Ascending aorta (tissue), 2 donors: ENCODE measurements at regions not wholly inside any gene's neighbourhood (a gene's known extent, or its start where the extent isn't known, plus 50 kb on each side); places are given as distances from the start of the nearest gene placed in this dataset.

ENCODE experiments used
- DNase-seq, 2 donors: peaks; one replicate each; pipeline ENCODE4 v3.0.0-alpha.2; 2019; ENCODE audit warnings: low spot score in 2 of 2
- H3K27ac ChIP-seq, 2 donors: fragments of 200-600 bp; sonication (generic); one replicate each; pipeline ENCODE4 v1.5.1; 2016 to 2017; ENCODE audit warnings: mild to moderate bottlenecking in 1 of 2
- H3K27me3 ChIP-seq: fragments of 200-600 bp; sonication (generic); one replicate; pipeline ENCODE4 v1.5.1; 2017
- H3K36me3 ChIP-seq, 2 donors: fragments of 200-600 bp; sonication (generic); one replicate each; pipeline ENCODE4 v1.5.1; 2016
- H3K4me1 ChIP-seq, 2 donors: fragments of 200-600 bp; sonication (generic); one replicate each; pipeline ENCODE4 v1.5.1; 2016 to 2017; ENCODE audit warnings: mild to moderate bottlenecking in 1 of 2
- H3K4me3 ChIP-seq, 2 donors: fragments of 200-600 bp; sonication (generic); one replicate each; pipeline ENCODE4 v1.5.1; 2016 to 2017; ENCODE audit warnings: mild to moderate bottlenecking in 1 of 2
- H3K9me3 ChIP-seq, 2 donors: fragments of 200-600 bp; sonication (generic); one replicate each; pipeline ENCODE4 v1.5.1; 2016
- intact Hi-C: fragments of 100-400 bp; cut with DNase I; formaldehyde crosslinking; loops from one replicate; pipeline ENCODE4 v1.15.1; 2023
- TF ChIP-seq, protein P1 (sequence below), 3 experiments: fragments of 200-600 bp in 2 of 3; fragments of 450-650 bp in 1 of 3; sonication (generic) in 2 of 3; IDR thresholded peaks; one replicate each; pipeline ENCODE4 v1.5.1; 2016 to 2019; ENCODE audit warnings: antibody characterized with exemption in 3 of 3, mild to moderate bottlenecking in 1 of 3, moderate library complexity in 1 of 3

DNA sequence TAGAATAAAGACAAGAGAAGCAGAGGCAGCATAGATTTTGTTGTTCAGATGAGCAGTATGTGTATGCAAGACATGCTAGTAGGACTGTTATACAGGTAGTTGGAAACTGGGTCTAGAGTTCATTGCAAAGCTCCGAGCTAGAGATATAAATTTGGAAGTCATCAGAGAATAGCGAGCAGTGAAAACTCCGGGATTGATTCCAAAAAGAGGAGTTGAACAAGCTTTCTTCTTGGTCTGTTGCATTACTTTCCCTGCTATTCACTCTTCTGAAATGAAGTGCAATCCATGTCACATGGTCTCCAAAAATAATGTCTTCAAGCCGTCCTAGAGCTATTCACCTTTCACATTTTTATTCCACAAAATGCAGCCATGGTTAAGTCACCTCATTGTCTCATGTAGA is 67.9 kb upstream of the ZNF462 start:
- no peak overlapping the region for H3K4me3 ChIP-seq
- no peak for DNase-seq
- intact Hi-C loops = no loop called here
- H3K27me3 ChIP-seq = no peaks in the 10 kb centered on the region
- no peaks in the 10 kb centered on the region for H3K36me3 ChIP-seq
- no peaks in the 10 kb centered on the region for H3K4me1 ChIP-seq
- no peaks in the 10 kb centered on the region for H3K9me3 ChIP-seq
- no peak overlapping the region for H3K27ac ChIP-seq
- TF ChIP-seq, protein P1, sequence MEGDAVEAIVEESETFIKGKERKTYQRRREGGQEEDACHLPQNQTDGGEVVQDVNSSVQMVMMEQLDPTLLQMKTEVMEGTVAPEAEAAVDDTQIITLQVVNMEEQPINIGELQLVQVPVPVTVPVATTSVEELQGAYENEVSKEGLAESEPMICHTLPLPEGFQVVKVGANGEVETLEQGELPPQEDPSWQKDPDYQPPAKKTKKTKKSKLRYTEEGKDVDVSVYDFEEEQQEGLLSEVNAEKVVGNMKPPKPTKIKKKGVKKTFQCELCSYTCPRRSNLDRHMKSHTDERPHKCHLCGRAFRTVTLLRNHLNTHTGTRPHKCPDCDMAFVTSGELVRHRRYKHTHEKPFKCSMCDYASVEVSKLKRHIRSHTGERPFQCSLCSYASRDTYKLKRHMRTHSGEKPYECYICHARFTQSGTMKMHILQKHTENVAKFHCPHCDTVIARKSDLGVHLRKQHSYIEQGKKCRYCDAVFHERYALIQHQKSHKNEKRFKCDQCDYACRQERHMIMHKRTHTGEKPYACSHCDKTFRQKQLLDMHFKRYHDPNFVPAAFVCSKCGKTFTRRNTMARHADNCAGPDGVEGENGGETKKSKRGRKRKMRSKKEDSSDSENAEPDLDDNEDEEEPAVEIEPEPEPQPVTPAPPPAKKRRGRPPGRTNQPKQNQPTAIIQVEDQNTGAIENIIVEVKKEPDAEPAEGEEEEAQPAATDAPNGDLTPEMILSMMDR (IDR thresholded peaks at IDR 0.05) = no peak

DNA sequence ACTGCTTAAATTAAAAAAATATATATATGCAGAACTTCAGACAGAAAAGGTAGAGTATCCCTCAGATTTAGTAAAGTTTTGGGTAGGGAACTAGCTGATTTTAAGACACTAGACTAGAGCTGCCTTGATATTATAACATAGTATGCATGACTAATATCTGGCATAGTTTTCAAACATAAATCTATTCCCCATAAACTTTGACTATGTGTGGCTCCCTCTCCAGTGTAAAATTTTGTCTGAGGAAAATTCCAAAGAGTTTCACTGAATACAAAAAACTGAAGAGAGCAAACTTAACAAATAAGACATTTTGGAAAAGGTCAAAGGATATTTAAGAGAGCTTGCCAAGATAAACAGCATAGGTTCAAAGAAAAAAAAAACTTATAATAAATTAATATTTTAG is 66.2 kb upstream of the ZNF462 start:
- DNase-seq = no peak
- TF ChIP-seq, protein P1 (IDR thresholded peaks at IDR 0.05) = no peak
- Histone ChIP-seq H3K27me3 (no peaks in the 10 kb centered on the region), H3K27ac (no peak overlapping the region), H3K36me3 (no peaks in the 10 kb centered on the region), H3K4me3 (no peak overlapping the region), H3K4me1 (no peaks in the 10 kb centered on the region), H3K9me3 (no peaks in the 10 kb centered on the region)
- intact Hi-C loops = no loop called here

DNA sequence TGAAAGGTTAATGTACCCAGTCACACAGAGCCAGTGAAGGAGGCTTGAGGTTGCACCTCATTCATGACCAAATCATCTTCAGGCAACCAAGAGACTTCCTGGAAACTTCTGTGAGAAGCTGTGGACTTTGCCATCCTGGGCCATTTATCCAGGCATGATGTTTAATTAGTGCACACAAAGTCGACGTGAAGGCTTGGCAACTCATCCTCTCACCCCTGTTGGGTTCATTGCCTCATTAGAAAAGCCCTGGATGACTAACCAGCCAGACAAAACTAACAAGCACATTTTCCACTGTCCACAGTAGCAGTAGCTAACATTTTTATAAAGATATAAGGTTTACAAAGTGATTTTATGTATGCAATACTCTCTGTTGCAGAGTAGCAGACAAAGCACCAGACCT is 65.7 kb upstream of the ZNF462 start:
- no peaks in the 10 kb centered on the region for H3K4me1 ChIP-seq
- no peak overlapping the region for H3K4me3 ChIP-seq
- H3K27ac ChIP-seq = no peak overlapping the region
- DNase-seq = no peak
- H3K36me3 ChIP-seq = no peaks in the 10 kb centered on the region
- intact Hi-C loops = no loop called here
- no peaks in the 10 kb centered on the region for H3K27me3 ChIP-seq
- TF ChIP-seq, protein P1 (IDR thresholded peaks at IDR 0.05) = no peak
- H3K9me3 ChIP-seq = no peaks in the 10 kb centered on the region

DNA sequence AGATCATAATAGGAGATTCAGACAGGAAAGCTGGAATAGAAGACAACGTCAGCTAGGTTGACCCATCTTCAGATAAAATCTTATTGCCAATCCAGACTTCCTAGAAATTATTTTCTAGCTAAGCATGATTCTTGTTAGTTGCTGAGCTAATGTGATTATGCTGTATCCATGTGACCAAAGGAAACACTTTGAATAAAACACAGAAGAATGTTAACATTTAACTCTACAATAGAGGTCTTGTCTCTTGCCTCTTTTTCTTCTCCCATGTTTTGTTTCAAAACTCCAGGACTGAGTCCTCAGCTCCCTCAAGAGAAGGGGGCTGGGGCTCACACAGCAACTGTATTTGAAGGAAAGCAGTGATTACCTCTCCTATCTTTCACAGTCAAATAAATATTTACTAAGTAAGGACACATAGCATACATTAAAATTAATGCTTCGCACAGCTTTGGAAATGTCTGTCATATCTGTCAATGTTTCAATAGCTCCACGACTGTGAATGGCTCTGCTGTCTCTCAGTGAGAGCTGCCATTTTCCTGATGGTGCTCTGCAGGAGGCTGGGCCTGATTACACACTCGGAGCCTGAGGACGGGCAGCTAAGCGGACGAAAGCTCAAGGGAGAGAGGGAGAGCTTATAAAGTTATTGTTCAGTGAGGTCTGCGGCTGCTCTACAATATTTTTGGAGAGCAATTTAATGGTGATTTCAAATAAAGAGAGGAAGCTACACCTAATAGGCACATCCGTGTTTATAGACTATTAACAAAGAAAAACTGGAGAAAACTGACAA is 64.8 kb upstream of the ZNF462 start:
- TF ChIP-seq, protein P1 (IDR thresholded peaks at IDR 0.05) = no peak
- Histone ChIP-seq H3K27ac (no peak overlapping the region), H3K27me3 (no peaks in the 10 kb centered on the region), H3K4me3 (no peak overlapping the region), H3K4me1 (no peaks in the 10 kb centered on the region), H3K9me3 (no peaks in the 10 kb centered on the region), H3K36me3 (no peaks in the 10 kb centered on the region)
- DNase-seq = no peak
- intact Hi-C loops = no loop called here

DNA sequence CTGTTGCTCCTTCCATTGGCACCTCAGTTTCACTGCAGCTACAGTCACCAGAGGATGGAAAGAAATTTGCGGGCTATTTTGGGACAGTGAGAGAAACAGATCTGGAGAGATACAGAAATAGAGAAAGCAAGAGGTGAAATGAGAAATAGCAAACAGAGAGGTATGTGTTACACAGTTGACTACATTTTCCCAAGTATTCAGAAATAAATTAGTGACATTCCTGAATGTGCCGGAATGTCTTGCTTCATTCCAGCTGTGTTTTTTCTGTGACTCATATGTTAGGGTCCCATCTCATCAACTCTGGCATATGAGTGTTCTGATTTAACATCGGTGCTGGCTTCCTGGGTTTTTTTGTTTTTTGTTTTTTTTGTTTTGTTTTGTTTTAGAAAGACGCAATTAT is 63.8 kb upstream of the ZNF462 start:
- Histone ChIP-seq H3K4me1 (no peaks in the 10 kb centered on the region), H3K27ac (no peak overlapping the region), H3K36me3 (no peaks in the 10 kb centered on the region), H3K4me3 (no peak overlapping the region), H3K9me3 (no peaks in the 10 kb centered on the region), H3K27me3 (no peaks in the 10 kb centered on the region)
- intact Hi-C loops = no loop called here
- TF ChIP-seq, protein P1 (IDR thresholded peaks at IDR 0.05) = no peak
- DNase-seq = no peak
